SKM-1 treated with dmso at 0.1 percent for 144 hours (cell line): ENCODE measurements at regions not wholly inside any gene's neighbourhood (a gene's known extent, or its start where the extent isn't known, plus 50 kb on each side); places are given as distances from the start of the nearest gene placed in this dataset.

Source experiments
- DNase-seq: peaks from one replicate; lab custom pipeline; 2025; ENCODE audit not compliant: unreplicated experiment; lab: John Stamatoyannopoulos, UW

GRCh38 chr6:104575536-104575935 lies 284.2 kb downstream of the HACE1 start:
- DNase-seq: no peak

DNA sequence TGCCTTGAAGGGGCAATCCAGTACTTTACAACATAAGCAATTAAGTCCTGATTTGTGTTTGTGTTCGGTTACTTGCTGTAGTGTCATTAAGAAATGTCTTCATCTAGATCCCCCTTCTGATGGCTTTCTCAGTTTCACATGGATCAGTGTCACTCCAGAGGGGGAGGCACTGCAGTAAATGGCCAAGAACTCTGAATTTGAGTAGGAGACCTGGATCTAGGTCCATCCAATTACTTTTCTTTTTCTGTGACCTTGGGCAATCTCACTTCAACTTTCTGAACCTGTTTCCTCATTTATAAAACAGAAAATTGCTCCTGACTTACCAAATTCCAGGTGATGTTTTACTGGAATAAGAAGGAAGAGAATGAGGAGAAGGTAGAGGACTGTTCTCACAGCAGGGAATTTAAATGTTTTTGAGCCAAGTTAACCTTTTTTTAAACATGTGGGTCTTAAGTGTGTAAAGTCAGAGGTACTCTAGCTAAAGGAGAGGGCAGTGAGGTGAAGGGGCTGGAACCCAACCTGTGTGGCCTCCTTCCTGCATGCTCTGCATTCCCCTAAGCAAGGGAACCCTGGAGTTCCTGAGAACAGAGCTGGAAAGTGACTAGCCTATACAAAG lies 285.5 kb downstream of the HACE1 start:
- DNase-seq: no peak

DNA sequence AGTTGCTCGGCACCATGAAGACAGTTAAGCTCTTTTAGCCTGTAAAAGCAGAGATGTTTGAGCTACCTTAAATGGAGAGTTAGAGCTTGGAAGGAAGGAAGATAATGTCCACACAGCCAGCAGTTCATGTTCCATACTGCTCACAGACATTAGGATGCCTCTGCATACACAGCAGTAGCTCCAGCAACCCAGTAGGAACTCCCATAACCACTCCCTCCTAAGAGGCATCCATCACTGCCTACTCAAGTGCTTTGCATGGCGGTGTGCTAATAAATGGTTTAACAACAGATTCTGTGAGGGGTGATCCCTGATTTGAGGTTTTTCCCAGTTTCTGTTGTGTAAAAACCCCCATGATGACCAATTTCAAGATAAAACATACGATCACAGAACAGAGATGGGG lies 286.4 kb downstream of the HACE1 start:
- DNase-seq: no peak

- DNase-seq: no peak
These were observed 286.8 kb downstream of the HACE1 start for GRCh38 chr6:104572901-104573300.

- DNase-seq: no peak
These were observed 293.3 kb downstream of the HACE1 start for GRCh38 chr6:104566411-104566810.

- DNase-seq: no peak
These were observed 296.4 kb downstream of the HACE1 start for GRCh38 chr6:104563306-104563705.

DNA sequence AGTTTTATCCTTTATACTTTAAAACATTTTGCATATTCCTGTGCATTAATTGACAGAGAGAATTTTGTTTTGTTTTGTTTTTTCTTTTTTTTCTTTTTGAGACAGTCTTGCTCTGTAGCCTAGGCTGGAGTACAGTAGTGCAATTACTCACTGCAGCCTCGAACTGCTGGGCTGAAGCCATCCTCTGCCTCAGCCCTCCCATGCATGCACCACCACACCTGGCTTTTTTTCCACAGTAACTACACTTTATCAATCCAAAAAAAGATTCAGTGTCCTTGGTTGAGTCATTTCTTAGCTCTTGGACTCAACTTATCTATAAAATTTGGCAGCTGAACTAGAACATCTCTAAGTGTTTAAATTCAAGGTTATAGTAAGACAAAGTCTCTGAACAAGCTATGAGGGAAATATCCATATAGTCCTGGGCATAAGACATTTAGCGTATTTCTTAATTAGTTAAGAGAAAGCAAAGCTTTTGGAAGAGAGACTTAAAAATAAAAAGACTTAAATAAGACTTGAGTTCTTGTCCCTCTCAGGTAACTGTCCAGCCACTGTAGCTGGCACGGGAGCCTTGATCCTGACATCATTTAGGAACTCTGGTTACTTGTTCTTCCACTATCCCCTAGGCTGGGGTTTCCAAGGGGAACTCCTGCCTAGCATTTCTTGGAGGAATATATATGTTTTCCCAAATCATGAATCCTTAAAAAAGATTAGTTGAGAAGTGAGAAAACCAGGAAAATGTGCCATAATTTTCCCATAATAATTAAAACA lies 300.1 kb downstream of the HACE1 start:
- DNase-seq: no peak

- DNase-seq: no peak
These were observed 301.0 kb downstream of the HACE1 start for GRCh38 chr6:104558746-104559145.

GRCh38 chr6:104548297-104548696 lies 311.4 kb downstream of the HACE1 start:
- DNase-seq: no peak

- no peak for DNase-seq
These were observed 318.3 kb downstream of the HACE1 start for GRCh38 chr6:104541411-104541810.

GRCh38 chr6:104540743-104541142 lies 319.0 kb downstream of the HACE1 start:
- DNase-seq: no peak

- DNase-seq: no peak
These were observed 320.5 kb downstream of the HACE1 start for GRCh38 chr6:104539173-104539572.

DNA sequence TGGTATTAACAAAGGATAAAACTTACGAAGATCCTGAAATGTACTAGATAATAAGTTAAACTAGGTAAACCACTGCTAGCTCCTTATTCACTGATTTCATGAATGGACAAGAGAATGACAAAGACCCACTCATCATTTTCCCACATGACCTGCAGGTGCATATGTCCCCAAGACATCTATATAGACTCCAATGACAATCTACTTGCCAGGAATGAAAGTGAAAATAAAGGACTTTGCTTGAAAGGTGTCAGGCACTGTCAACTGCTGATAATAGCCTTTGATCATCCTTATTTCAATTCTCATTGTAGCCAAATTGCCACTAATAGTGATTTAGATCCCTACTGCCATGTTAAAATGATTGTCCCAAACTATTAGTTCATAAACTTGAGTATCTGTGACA lies 321.8 kb downstream of the HACE1 start:
- DNase-seq: no peak

GRCh38 chr6:104537180-104537579 lies 322.5 kb downstream of the HACE1 start:
- DNase-seq: no peak

DNA sequence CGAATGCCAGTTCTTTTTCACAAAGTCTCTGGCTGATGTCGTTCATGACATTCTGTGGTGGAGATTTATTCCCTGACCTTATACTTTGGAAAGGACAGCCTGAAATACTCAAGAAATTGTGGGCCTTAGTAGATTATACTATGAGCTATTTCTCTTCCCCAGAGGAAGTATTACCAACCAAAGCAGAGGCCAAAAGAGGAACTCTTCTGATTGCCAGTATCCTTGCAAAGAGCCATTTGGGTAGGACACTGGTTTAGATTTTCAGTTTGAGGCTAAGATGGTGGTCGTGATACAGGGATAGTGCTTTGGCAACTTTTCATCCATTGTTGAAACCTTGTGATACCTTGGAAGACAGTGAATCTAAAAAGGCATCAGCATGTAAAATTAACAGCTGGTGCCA lies 327.3 kb downstream of the HACE1 start:
- peak; percentile 42 for DNase-seq

DNA sequence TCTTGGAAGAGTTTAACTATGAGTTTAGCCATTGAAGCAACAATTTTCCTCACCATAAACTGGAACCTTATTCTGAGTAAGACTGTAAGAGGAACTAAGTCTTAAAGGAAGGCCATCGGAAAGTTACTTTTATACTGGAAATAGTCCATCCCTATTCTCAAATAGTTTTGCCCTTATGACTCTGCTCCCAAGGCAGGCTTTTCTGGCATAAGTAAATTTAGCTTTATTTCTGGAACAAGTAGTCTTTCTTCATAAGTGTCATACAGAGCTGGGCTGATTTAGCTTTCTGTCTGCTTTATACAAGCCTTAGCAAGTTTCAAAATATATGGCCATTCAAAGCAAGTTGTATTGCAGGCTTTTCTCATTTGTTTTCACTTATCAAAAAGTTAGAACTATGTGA lies 328.1 kb downstream of the HACE1 start:
- no peak for DNase-seq

GRCh38 chr6:104527761-104528415 lies 331.8 kb downstream of the HACE1 start:
- no peak for DNase-seq

DNA sequence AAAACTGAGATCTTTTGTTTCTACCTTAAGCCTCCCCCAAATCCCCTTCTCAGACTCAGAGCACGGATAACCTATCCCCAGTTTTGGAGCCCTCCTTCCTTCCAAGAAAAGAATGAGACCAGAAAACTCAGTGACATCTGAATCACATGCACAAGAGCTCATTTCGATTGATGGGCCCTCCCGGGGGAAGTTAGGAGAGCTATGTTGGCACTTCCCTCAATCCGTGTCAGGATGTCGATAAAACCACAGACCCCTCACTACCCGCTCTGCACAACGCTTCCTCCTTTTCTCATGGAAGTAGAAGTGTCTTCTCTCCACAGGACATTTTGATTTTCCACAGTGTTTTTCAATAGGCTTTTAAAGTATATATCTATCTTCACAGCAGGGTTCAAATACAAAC lies 332.4 kb downstream of the HACE1 start:
- DNase-seq: no peak

GRCh38 chr6:104526376-104526775 lies 333.3 kb downstream of the HACE1 start:
- no peak for DNase-seq

- peak; percentile 78 for DNase-seq
These were observed 333.9 kb downstream of the HACE1 start for GRCh38 chr6:104525677-104526322.

GRCh38 chr6:104522533-104522932 lies 337.2 kb downstream of the HACE1 start:
- DNase-seq: no peak

- DNase-seq: no peak
These were observed 338.5 kb downstream of the HACE1 start for GRCh38 chr6:104521176-104521575.
